ENCODE measurements at regions not wholly inside any gene's neighbourhood (a gene's known extent, or its start where the extent isn't known, plus 50 kb on each side); places are given as distances from the start of the nearest gene placed in this dataset.

DNA sequence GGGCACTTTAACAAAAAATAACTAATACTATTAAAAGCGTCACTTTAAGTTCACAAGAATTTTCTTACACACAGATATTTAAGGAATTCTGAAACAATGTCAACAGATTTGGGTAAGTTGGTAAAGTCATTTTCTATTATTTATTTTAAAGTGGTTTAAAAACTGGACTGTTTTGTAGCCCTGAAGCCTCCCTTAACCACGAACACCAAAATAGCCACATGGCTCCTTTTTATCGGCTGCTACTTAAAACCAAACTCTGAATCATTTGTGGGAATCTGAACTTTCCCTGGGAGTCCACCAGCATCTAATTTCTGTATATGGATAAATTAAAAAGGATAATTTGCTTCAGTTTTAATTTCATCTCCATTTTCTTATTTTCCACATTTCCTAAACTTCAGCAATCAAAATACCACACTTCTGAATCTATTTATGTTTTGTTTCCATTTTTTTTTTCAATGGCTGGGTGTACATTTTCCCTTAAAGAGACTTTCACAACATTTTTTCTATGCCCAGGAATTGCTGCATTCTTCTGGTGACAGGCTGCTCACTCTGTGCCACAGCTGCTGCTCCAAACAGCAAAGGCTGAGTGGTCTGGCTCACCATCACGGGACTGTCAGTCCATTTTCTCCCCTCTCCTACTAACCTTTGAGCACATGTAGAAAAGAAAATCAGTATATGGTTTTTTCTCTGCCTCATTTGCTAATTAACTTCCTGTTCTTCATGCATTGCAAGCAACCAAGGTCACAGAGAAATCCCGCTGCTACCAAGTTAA is 255.5 kb upstream of the KCNJ16 start:
- TF ChIP-seq POLR2A (IDR thresholded peaks at IDR 0.05): no peak
- TF ChIP-seq, protein P1, sequence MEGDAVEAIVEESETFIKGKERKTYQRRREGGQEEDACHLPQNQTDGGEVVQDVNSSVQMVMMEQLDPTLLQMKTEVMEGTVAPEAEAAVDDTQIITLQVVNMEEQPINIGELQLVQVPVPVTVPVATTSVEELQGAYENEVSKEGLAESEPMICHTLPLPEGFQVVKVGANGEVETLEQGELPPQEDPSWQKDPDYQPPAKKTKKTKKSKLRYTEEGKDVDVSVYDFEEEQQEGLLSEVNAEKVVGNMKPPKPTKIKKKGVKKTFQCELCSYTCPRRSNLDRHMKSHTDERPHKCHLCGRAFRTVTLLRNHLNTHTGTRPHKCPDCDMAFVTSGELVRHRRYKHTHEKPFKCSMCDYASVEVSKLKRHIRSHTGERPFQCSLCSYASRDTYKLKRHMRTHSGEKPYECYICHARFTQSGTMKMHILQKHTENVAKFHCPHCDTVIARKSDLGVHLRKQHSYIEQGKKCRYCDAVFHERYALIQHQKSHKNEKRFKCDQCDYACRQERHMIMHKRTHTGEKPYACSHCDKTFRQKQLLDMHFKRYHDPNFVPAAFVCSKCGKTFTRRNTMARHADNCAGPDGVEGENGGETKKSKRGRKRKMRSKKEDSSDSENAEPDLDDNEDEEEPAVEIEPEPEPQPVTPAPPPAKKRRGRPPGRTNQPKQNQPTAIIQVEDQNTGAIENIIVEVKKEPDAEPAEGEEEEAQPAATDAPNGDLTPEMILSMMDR (IDR thresholded peaks at IDR 0.05): no peak

All from ovary (tissue), 3 donors.